ENCODE measurements at regions not wholly inside any gene's neighbourhood (a gene's known extent, or its start where the extent isn't known, plus 50 kb on each side); places are given as distances from the start of the nearest gene placed in this dataset.
A peak's percentile ranks its signal among the peaks of the same experiment; 100 is the strongest.

DNA sequence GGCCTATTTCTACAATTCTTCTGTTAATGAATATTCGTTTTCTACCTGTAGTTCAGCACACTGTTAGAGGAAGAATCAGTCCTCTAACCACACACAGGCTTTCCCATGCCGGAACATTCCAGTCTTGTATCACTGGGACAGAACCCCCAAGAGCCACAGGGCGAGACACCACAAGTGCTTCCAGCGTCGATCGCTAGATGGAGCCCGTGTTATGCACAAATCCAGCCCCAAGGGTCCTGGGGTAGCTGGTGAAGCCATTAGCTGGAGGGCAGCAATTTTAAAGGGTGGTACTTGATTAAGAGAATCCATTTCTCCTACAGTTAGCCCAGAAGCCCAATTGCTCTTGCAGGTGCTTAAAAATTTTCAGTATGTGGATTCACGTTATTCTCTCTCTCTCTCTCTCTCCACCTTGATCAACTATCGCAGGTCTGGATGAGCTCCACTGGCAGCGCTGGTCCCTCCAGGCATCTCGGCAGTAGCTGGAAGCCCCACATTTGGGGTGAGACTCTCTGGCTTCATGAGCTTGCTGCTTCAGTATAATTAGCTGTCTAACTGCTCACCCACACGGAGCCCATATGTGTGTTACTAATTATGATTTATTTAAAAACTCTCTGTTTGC lies 148.2 kb upstream of the SNX19 start:
- TF ChIP-seq, protein P1, sequence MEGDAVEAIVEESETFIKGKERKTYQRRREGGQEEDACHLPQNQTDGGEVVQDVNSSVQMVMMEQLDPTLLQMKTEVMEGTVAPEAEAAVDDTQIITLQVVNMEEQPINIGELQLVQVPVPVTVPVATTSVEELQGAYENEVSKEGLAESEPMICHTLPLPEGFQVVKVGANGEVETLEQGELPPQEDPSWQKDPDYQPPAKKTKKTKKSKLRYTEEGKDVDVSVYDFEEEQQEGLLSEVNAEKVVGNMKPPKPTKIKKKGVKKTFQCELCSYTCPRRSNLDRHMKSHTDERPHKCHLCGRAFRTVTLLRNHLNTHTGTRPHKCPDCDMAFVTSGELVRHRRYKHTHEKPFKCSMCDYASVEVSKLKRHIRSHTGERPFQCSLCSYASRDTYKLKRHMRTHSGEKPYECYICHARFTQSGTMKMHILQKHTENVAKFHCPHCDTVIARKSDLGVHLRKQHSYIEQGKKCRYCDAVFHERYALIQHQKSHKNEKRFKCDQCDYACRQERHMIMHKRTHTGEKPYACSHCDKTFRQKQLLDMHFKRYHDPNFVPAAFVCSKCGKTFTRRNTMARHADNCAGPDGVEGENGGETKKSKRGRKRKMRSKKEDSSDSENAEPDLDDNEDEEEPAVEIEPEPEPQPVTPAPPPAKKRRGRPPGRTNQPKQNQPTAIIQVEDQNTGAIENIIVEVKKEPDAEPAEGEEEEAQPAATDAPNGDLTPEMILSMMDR (IDR thresholded peaks at IDR 0.05) = peak in 5 of 6 experiments; percentile 54 to 80 (median 59)
- TF ChIP-seq POLR2A (IDR thresholded peaks at IDR 0.05) = no peak
